ENCODE measurements at regions not wholly inside any gene's neighbourhood (a gene's known extent, or its start where the extent isn't known, plus 50 kb on each side); places are given as distances from the start of the nearest gene placed in this dataset.
A peak's percentile ranks its signal among the peaks of the same experiment; 100 is the strongest.

DNA sequence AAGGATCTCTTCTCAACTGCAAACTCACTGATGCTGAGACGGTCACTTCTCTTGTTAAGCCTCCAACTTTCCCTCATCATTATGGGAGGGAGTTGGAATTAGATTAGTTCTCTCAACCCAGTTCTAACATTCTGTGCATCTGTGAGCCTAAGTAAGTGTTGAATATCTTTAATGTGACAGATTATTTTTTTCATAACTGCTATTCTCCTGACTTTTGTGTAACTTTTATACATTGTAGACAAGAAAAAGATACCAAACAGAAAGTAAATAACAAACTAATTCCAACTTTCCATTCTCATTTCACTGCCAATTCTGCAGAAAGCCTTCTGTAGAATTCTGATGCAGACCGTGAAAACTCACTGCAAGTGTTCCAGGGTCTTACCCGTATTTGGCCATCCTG, 813.5 kb downstream of the TLE4 start:
- DNase-seq (ENCODE audit: missing footprints) (no peak), ATAC-seq (no peak)
- intact Hi-C loops (cut with DNase I) = no loop called here

DNA sequence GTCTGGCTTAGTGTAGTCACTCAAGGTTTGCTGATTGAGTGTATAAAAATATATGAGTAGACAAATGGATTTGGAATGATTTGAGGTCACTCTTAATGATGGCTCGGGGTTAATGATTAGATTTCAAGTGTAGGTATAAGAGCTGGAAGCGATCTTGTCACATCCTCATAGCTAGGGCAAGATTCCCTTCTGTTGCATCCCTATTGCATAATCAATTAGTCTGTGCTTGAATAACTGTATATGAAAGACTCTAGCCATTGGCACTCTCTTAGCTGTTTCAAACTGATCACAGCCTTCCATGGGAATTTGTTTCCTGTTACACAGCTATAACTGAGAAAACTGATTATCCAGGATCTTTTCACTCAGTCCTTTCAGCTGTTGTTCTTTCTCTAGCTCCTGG, 811.6 kb downstream of the TLE4 start:
- no peak for DNase-seq (ENCODE audit: missing footprints)

GRCh38 chr9:80382211-80382891, 810.6 kb downstream of the TLE4 start:
- intact Hi-C loops (cut with DNase I) = no loop called here
- ATAC-seq = no peak
- no peak for DNase-seq (ENCODE audit: missing footprints)

More for the DNA sequence above, 811.6 kb downstream of the TLE4 start:
- intact Hi-C loops (cut with DNase I) = no loop called here
- ATAC-seq = no peak

- DNase-seq (ENCODE audit: missing footprints) (no peak), ATAC-seq (no peak)
- intact Hi-C loops (cut with DNase I) = no loop called here
Measured at GRCh38 chr9:80380301-80380700, 808.5 kb downstream of the TLE4 start.

- no peak for ATAC-seq
- DNase-seq (ENCODE audit: missing footprints) = no peak
- intact Hi-C loops (cut with DNase I) = no loop called here
Measured at GRCh38 chr9:80378669-80379293, 807.0 kb downstream of the TLE4 start.

DNA sequence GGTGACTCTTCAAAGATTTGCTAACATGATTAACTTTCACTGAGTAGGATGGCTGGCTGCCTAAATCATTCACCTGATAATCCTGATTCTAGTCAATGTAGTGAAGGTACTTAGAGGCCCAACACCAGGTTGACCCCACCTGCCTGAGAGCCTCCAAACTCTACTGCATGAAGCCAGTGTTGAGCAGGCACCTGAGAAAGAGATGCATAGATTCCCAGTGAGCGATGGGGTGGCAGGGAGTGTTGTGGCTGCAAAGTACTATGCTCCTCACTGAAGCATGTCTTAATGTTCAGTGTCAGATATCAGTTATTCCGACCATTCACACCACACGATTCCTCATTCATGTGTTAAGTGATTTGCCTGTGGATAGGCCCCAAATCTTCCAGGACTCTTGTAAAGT, 804.4 kb downstream of the TLE4 start:
- intact Hi-C loops (cut with DNase I) = no loop called here
- no peak for ATAC-seq
- no peak for DNase-seq (ENCODE audit: missing footprints)

- ATAC-seq (no peak), DNase-seq (ENCODE audit: missing footprints) (no peak)
- intact Hi-C loops (cut with DNase I) = no loop called here
Measured at GRCh38 chr9:80375477-80375876, 803.7 kb downstream of the TLE4 start.

DNA sequence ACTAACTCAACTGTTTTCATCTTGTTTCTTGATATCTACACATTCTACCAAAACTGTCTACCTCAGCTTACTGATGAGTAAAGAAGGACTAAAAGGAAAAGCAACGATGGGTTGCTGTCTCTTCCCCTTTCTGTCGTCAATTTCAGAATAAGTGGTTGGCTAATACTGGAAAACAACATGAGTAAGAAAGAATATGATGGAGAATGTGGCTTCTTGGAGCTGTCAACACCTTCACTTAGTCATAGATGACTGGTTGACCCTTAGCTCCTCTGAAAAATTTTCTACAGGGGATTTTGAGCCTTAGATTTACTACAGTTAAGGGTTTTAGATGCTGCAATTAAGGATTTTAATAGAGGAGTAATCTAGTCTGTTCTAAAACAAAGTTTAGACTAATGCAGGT, 797.9 kb downstream of the TLE4 start:
- ATAC-seq (no peak), DNase-seq (ENCODE audit: missing footprints) (no peak)
- intact Hi-C loops (cut with DNase I) = no loop called here

- intact Hi-C loops (cut with DNase I) = no loop called here
- DNase-seq (ENCODE audit: missing footprints) (no peak), ATAC-seq (no peak)
Measured at GRCh38 chr9:80366626-80367025, 794.9 kb downstream of the TLE4 start.

GRCh38 chr9:80359941-80360881, 788.4 kb downstream of the TLE4 start:
- ATAC-seq (no peak), DNase-seq (ENCODE audit: missing footprints) (peak; percentile 56)
- intact Hi-C loops (cut with DNase I) = no loop called here

GRCh38 chr9:80359291-80359690, 787.5 kb downstream of the TLE4 start:
- DNase-seq (ENCODE audit: missing footprints) (no peak), ATAC-seq (no peak)
- intact Hi-C loops (cut with DNase I) = no loop called here

DNA sequence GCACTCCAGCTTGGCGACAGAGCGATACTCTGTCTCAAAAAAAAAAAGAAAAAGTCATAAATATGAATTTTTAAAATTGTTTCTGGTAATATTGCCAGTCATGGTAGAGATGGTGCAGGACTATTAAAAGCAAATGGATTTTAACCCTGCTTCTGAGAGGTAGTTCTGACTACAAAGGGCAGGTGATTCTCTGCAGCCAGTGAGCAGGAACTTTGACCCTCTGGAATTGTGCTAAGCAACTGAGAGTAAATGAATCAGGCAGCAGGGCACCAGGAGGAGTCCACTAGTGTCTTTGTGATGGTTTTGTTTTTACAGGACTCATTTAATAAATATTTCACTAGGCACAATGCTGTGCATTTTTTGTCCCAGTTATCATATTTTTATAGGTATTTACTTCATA, 781.2 kb downstream of the TLE4 start:
- ATAC-seq (no peak), DNase-seq (ENCODE audit: missing footprints) (no peak)
- intact Hi-C loops (cut with DNase I) = no loop called here

DNA sequence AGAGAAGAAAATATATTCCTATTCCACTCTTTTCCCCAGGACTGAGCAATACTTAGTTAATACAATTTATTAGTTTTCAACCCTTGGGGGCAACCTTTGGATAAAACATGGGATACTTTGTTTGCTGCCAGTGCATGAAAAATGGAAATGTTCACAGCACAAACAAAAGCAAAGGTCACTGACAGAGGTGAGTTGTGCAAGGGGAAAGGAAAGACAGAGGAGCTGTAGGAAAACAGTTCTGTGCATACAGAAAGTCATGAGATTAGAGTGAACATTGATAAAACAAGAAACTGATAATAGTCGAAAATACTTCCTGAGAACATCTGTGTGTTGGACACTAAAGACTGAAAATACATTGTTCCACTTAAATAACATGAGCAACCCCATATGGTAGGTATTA, 779.8 kb downstream of the TLE4 start:
- DNase-seq (ENCODE audit: missing footprints) (no peak), ATAC-seq (no peak)
- intact Hi-C loops (cut with DNase I) = no loop called here

- intact Hi-C loops (cut with DNase I) = no loop called here
- ATAC-seq (peak; percentile 28), DNase-seq (ENCODE audit: missing footprints) (no peak)
Measured at GRCh38 chr9:80326105-80326504, 754.3 kb downstream of the TLE4 start.

- intact Hi-C loops (cut with DNase I) = no loop called here
- no peak for DNase-seq (ENCODE audit: missing footprints)
- no peak for ATAC-seq
Measured at GRCh38 chr9:80320916-80321315, 749.2 kb downstream of the TLE4 start.

DNA sequence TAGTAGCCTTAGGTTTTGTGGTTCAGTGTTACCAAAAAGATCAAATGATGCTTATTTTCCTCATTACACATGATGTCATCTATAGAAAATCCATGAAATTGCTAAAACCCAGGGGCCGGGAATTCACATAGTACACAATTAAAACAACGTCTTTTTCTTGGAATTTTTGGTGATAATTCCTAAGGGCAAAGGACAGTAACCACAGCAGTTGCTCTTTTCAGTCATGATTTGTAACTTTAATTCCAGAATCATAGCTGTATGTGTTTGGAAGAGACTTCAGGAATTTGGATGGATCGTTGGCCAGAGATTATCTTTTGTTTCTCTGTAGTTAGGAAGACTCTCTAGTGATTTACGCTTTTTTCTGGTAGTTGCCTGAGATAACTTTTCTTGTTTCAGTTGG, 748.7 kb downstream of the TLE4 start:
- ATAC-seq = no peak
- intact Hi-C loops (cut with DNase I) = no loop called here
- DNase-seq (ENCODE audit: missing footprints) = no peak

GRCh38 chr9:80305136-80305535, 733.4 kb downstream of the TLE4 start:
- DNase-seq (ENCODE audit: missing footprints) (no peak), ATAC-seq (no peak)
- intact Hi-C loops (cut with DNase I) = no loop called here

- no peak for ATAC-seq
- intact Hi-C loops (cut with DNase I) = no loop called here
- DNase-seq (ENCODE audit: missing footprints) = no peak
Measured at GRCh38 chr9:80294955-80295354, 723.2 kb downstream of the TLE4 start.

GRCh38 chr9:80294318-80294717, 722.6 kb downstream of the TLE4 start:
- DNase-seq (ENCODE audit: missing footprints) = no peak
- intact Hi-C loops (cut with DNase I) = no loop called here

DNA sequence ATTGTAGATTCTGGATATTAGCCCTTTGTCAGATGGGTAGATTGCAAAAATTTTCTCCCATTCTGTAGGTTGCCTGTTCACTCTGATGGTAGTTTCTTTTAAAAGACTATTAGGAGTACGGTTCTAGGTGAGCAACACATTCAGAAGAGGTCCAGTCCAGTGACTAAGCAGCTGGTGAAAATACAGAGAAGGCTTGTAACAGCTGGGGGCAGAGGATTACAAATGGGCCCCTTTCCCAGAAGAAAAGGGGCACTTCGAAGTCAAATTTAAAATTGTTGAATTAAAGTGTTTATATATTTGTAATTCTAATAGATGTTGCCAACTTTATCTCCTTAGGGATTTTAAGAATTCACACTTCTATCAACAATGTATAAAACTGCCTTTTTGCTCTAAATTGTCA, 720.5 kb downstream of the TLE4 start:
- intact Hi-C loops (cut with DNase I) = no loop called here
- ATAC-seq (no peak), DNase-seq (ENCODE audit: missing footprints) (no peak)

More at GRCh38 chr9:80294318-80294717, 722.6 kb downstream of the TLE4 start:
- ATAC-seq = no peak
